GM23248 (cell line): ENCODE measurements at regions not wholly inside any gene's neighbourhood (a gene's known extent, or its start where the extent isn't known, plus 50 kb on each side); places are given as distances from the start of the nearest gene placed in this dataset.

Experiments used
- EZH2 ChIP-seq: fragments of 200-600 bp; sonication (generic); IDR thresholded peaks from 2 replicates; pipeline ENCODE4 v1.6.1; 2018; ENCODE audit warnings: antibody characterized with exemption, mild to moderate bottlenecking; ENCODE audit not compliant: insufficient read depth, poor library complexity, severe bottlenecking
- EZH2phosphoT487 ChIP-seq: fragments of 200-600 bp; sonication (generic); IDR thresholded peaks from 2 replicates; pipeline ENCODE4 v1.6.1; 2018; ENCODE audit warnings: antibody characterized with exemption, moderate library complexity, mild to moderate bottlenecking, low read depth; ENCODE audit not compliant: insufficient read depth

DNA sequence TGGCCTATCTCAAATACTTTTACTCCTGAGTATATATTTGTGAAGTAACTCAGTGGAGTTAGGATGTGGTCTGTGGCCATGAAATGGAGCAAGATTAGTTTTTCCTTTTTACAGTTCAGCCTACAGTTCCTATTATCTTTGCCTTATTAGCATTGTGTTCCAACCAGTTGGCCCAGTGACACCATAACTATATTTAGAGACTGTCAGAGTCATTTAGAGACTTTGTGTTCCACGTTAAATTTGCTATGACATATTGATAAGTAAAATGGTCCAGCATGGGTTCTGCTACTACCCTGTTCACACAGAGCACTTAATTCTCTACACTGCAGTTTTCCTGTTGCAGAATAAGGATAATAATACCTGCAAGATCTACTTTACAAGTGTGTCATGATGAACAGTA, 68.3 kb upstream of the RAB11FIP2 start:
- TF ChIP-seq EZH2phosphoT487 (no peak), EZH2 (no peak)
